ENCODE measurements at regions not wholly inside any gene's neighbourhood (a gene's known extent, or its start where the extent isn't known, plus 50 kb on each side); places are given as distances from the start of the nearest gene placed in this dataset.

- no peak overlapping the region for H3K4me3 ChIP-seq (ENCODE audit: low read length)
- no peaks in the 10 kb centered on the region for H3K27me3 ChIP-seq (ENCODE audit: control insufficient read depth, insufficient read depth, low read length)
- H3K36me3 ChIP-seq (ENCODE audit: control insufficient read depth, insufficient read depth, low read length), result no peaks in the 10 kb centered on the region
- no peak overlapping the region for H3K4me3 Mint-ChIP-seq
- H3K36me3 Mint-ChIP-seq, result no peaks in the 10 kb centered on the region
- intact Hi-C loops (cut with micrococcal nuclease), result no loop called here
- WGBS (ENCODE audit: insufficient coverage), result 83% methylated on average over 1 of the region's 1 CpG
- H3K4me1 ChIP-seq (ENCODE audit: control insufficient read depth, insufficient read depth, low read length), result no peaks in the 10 kb centered on the region
- no peaks in the 10 kb centered on the region for H3K4me1 Mint-ChIP-seq
- TF ChIP-seq, protein P1, sequence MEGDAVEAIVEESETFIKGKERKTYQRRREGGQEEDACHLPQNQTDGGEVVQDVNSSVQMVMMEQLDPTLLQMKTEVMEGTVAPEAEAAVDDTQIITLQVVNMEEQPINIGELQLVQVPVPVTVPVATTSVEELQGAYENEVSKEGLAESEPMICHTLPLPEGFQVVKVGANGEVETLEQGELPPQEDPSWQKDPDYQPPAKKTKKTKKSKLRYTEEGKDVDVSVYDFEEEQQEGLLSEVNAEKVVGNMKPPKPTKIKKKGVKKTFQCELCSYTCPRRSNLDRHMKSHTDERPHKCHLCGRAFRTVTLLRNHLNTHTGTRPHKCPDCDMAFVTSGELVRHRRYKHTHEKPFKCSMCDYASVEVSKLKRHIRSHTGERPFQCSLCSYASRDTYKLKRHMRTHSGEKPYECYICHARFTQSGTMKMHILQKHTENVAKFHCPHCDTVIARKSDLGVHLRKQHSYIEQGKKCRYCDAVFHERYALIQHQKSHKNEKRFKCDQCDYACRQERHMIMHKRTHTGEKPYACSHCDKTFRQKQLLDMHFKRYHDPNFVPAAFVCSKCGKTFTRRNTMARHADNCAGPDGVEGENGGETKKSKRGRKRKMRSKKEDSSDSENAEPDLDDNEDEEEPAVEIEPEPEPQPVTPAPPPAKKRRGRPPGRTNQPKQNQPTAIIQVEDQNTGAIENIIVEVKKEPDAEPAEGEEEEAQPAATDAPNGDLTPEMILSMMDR (IDR thresholded peaks at IDR 0.05), result no peak
- DNase-seq, result no peak
- H3K27ac Mint-ChIP-seq, result no peak overlapping the region
- no peaks in the 10 kb centered on the region for H3K27me3 Mint-ChIP-seq (ENCODE audit: low read depth in 2 of 2)
- no peak for ATAC-seq
- H3K9me3 ChIP-seq (ENCODE audit: control insufficient read depth, insufficient read depth, low read length), result no peaks in the 10 kb centered on the region
- peaks cover 17 to 28% of the 10 kb centered on the region in 2 donors for H3K9me3 Mint-ChIP-seq
- H3K27ac ChIP-seq (ENCODE audit: low read length), result no peak overlapping the region
Measured at GRCh38 chr2:149826471-149827125, 239.0 kb upstream of the MMADHC start.

DNA sequence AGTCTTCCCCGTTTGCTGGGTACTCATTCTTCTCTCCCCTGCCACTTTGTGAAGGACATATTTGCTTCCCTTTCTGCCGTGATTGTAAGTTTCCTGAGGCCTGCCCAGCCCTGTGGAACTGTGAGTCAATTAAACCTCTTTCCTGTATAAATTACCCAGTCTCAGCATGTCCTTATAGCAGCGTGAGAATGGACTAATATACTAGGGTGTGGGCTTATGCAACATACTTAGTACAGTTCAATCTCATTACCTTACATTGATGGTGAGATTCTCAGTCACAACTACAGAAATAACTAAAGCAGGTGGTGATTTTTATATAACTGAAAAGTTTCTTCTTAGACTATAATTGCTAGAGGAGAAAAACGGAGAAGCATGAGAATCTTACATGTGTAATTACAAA is 237.9 kb upstream of the MMADHC start:
- Histone ChIP-seq H3K9me3 (ENCODE audit: control insufficient read depth, insufficient read depth, low read length) (no peaks in the 10 kb centered on the region), H3K4me1 (ENCODE audit: control insufficient read depth, insufficient read depth, low read length) (no peaks in the 10 kb centered on the region), H3K36me3 (ENCODE audit: control insufficient read depth, insufficient read depth, low read length) (no peaks in the 10 kb centered on the region), H3K27ac (ENCODE audit: low read length) (no peak overlapping the region), H3K4me3 (ENCODE audit: low read length) (no peak overlapping the region), H3K27me3 (ENCODE audit: control insufficient read depth, insufficient read depth, low read length) (no peaks in the 10 kb centered on the region)
- no peaks in the 10 kb centered on the region for H3K36me3 Mint-ChIP-seq
- intact Hi-C loops (cut with micrococcal nuclease), result no loop called here
- ATAC-seq (no peak), DNase-seq (no peak)
- 41% methylated on average over 2 of the region's 4 CpGs for WGBS (ENCODE audit: insufficient coverage)
- H3K27me3 Mint-ChIP-seq (ENCODE audit: low read depth in 2 of 2), result no peaks in the 10 kb centered on the region
- TF ChIP-seq, protein P1 (IDR thresholded peaks at IDR 0.05), result no peak
- H3K4me3 Mint-ChIP-seq, result no peak overlapping the region
- no peak overlapping the region for H3K27ac Mint-ChIP-seq
- H3K9me3 Mint-ChIP-seq, result peaks cover 8 to 18% of the 10 kb centered on the region in 2 donors
- H3K4me1 Mint-ChIP-seq, result no peaks in the 10 kb centered on the region

- Mint-ChIP-seq H3K27me3 (ENCODE audit: low read depth in 2 of 2) (no peaks in the 10 kb centered on the region), H3K4me1 (no peaks in the 10 kb centered on the region), H3K27ac (no peak overlapping the region), H3K4me3 (no peak overlapping the region), H3K9me3 (peaks cover 10 to 22% of the 10 kb centered on the region in 2 donors), H3K36me3 (no peaks in the 10 kb centered on the region)
- H3K4me1 ChIP-seq (ENCODE audit: control insufficient read depth, insufficient read depth, low read length), result no peaks in the 10 kb centered on the region
- DNase-seq, result no peak
- H3K36me3 ChIP-seq (ENCODE audit: control insufficient read depth, insufficient read depth, low read length), result no peaks in the 10 kb centered on the region
- H3K27ac ChIP-seq (ENCODE audit: low read length), result no peak overlapping the region
- H3K4me3 ChIP-seq (ENCODE audit: low read length), result no peak overlapping the region
- H3K9me3 ChIP-seq (ENCODE audit: control insufficient read depth, insufficient read depth, low read length), result no peaks in the 10 kb centered on the region
- TF ChIP-seq, protein P1 (IDR thresholded peaks at IDR 0.05), result no peak
- no peak for ATAC-seq
- H3K27me3 ChIP-seq (ENCODE audit: control insufficient read depth, insufficient read depth, low read length), result no peaks in the 10 kb centered on the region
- intact Hi-C loops (cut with micrococcal nuclease), result no loop called here
Measured at GRCh38 chr2:149824136-149824535, 236.6 kb upstream of the MMADHC start.

GRCh38 chr2:149819356-149819957 is 231.9 kb upstream of the MMADHC start:
- no peaks in the 10 kb centered on the region for H3K4me1 Mint-ChIP-seq
- Histone ChIP-seq H3K4me3 (ENCODE audit: low read length) (no peak overlapping the region), H3K9me3 (ENCODE audit: control insufficient read depth, insufficient read depth, low read length) (no peaks in the 10 kb centered on the region), H3K27ac (ENCODE audit: low read length) (no peak overlapping the region), H3K27me3 (ENCODE audit: control insufficient read depth, insufficient read depth, low read length) (no peaks in the 10 kb centered on the region), H3K36me3 (ENCODE audit: control insufficient read depth, insufficient read depth, low read length) (no peaks in the 10 kb centered on the region), H3K4me1 (ENCODE audit: control insufficient read depth, insufficient read depth, low read length) (no peaks in the 10 kb centered on the region)
- H3K27me3 Mint-ChIP-seq (ENCODE audit: low read depth in 2 of 2), result no peaks in the 10 kb centered on the region
- ATAC-seq (no peak), DNase-seq (no peak)
- H3K36me3 Mint-ChIP-seq, result no peaks in the 10 kb centered on the region
- no peak overlapping the region for H3K4me3 Mint-ChIP-seq
- no peak overlapping the region for H3K27ac Mint-ChIP-seq
- TF ChIP-seq, protein P1 (IDR thresholded peaks at IDR 0.05), result no peak
- intact Hi-C loops (cut with micrococcal nuclease), result no loop called here
- WGBS (ENCODE audit: insufficient coverage), result 100% methylated on average over 1 of the region's 3 CpGs
- peaks cover 4 to 9% of the 10 kb centered on the region in 2 donors for H3K9me3 Mint-ChIP-seq
